ENCODE measurements at regions not wholly inside any gene's neighbourhood (a gene's known extent, or its start where the extent isn't known, plus 50 kb on each side); places are given as distances from the start of the nearest gene placed in this dataset.

DNA sequence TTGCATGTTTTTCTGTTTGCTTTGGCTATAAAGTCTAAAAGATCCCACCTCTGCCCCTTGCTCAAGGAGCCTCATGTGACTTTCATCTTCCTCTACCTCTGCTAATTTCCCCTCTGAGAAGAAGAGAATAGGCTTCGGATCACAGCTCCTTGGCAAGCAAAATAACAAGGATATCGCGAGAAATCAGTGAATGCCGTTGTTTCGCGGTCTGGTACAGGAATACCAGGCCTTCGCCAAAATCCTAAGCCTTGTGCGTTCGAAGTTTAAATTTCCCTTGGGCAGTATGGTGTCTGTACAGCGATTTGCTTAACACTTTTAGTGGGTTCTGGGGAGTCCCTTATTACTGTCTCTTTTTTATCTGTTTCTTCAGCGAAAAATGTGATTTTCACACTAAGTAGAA is 142.3 kb downstream of the IRF8 start:
- no peaks in the 10 kb centered on the region for H3K4me1 ChIP-seq
- DNase-seq, result no peak
- no peaks in the 10 kb centered on the region for H3K27me3 ChIP-seq
- no peak overlapping the region for H3K27ac ChIP-seq
- H3K9me3 ChIP-seq, result no peaks in the 10 kb centered on the region
- H3K36me3 ChIP-seq, result no peaks in the 10 kb centered on the region
- H3K9ac ChIP-seq (ENCODE audit: low read depth in 2 of 2, low read length in 2 of 2), result no peak overlapping the region
- TF ChIP-seq, protein P1, sequence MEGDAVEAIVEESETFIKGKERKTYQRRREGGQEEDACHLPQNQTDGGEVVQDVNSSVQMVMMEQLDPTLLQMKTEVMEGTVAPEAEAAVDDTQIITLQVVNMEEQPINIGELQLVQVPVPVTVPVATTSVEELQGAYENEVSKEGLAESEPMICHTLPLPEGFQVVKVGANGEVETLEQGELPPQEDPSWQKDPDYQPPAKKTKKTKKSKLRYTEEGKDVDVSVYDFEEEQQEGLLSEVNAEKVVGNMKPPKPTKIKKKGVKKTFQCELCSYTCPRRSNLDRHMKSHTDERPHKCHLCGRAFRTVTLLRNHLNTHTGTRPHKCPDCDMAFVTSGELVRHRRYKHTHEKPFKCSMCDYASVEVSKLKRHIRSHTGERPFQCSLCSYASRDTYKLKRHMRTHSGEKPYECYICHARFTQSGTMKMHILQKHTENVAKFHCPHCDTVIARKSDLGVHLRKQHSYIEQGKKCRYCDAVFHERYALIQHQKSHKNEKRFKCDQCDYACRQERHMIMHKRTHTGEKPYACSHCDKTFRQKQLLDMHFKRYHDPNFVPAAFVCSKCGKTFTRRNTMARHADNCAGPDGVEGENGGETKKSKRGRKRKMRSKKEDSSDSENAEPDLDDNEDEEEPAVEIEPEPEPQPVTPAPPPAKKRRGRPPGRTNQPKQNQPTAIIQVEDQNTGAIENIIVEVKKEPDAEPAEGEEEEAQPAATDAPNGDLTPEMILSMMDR (IDR thresholded peaks at IDR 0.05), result no peak
- H3K4me3 ChIP-seq, result no peak overlapping the region
- intact Hi-C loops (cut with DNase I), result no loop called here

- H3K9me3 ChIP-seq, result no peaks in the 10 kb centered on the region
- H3K4me1 ChIP-seq, result no peaks in the 10 kb centered on the region
- H3K4me3 ChIP-seq, result no peak overlapping the region
- H3K27ac ChIP-seq, result no peak overlapping the region
- no peak overlapping the region for H3K9ac ChIP-seq (ENCODE audit: low read depth in 2 of 2, low read length in 2 of 2)
- TF ChIP-seq, protein P1 (IDR thresholded peaks at IDR 0.05), result no peak
- DNase-seq, result no peak
- H3K36me3 ChIP-seq, result no peaks in the 10 kb centered on the region
- no peaks in the 10 kb centered on the region for H3K27me3 ChIP-seq
- intact Hi-C loops (cut with DNase I), result no loop called here
Measured at GRCh38 chr16:86041807-86042206, 142.8 kb downstream of the IRF8 start.

DNA sequence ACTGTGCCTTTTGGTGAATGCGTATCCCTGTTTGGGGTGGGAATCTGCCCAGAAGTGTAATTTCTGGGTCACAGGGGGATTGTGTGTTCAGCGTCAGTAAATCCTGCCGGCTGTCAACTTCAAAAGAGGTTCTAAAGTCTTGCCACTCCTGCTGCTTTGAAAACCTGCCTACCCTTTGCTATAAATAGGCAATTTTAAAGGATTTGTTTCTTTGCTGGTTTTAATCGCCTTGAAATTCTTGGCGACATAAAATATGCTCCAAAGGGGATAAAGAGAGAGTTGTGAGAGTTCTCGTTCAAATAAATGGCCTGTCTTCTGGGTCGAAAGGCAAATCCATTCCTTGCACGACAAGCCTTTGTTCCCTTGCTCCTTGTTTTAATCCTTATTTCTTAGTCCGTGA is 143.4 kb downstream of the IRF8 start:
- Histone ChIP-seq H3K9me3 (no peaks in the 10 kb centered on the region), H3K4me1 (no peaks in the 10 kb centered on the region), H3K9ac (ENCODE audit: low read depth in 2 of 2, low read length in 2 of 2) (no peak overlapping the region), H3K4me3 (no peak overlapping the region), H3K27me3 (no peaks in the 10 kb centered on the region), H3K27ac (no peak overlapping the region), H3K36me3 (no peaks in the 10 kb centered on the region)
- DNase-seq, result no peak
- TF ChIP-seq, protein P1 (IDR thresholded peaks at IDR 0.05), result no peak
- intact Hi-C loops (cut with DNase I), result no loop called here

GRCh38 chr16:86042996-86043725 is 144.2 kb downstream of the IRF8 start:
- TF ChIP-seq, protein P1 (IDR thresholded peaks at IDR 0.05), result no peak
- H3K9ac ChIP-seq (ENCODE audit: low read depth in 2 of 2, low read length in 2 of 2), result no peak overlapping the region
- H3K4me3 ChIP-seq, result no peak overlapping the region
- DNase-seq, result no peak
- no peaks in the 10 kb centered on the region for H3K9me3 ChIP-seq
- H3K36me3 ChIP-seq, result no peaks in the 10 kb centered on the region
- H3K27me3 ChIP-seq, result no peaks in the 10 kb centered on the region
- H3K27ac ChIP-seq, result no peak overlapping the region
- no peaks in the 10 kb centered on the region for H3K4me1 ChIP-seq
- intact Hi-C loops (cut with DNase I), result no loop called here

DNA sequence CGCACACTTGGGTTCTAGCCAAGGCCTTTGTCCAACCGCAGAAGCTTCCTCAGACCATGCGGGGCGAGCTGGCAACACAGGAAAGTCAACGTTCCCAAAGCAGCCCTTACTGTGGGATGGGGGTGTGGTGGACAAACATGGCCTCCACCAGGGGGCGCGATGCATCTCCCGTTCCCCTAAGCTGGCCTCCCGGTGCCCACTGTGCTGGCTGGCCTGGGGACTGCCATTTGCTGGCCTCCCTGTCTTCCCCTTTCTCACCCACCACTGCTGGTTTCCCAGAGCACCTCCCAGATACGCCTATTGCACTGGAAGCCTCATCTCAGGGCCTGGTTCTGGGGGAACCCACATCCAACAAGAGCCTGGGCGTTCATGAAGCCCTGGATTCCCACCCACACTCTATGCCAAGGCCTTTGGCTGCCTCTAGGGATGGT is 145.3 kb downstream of the IRF8 start:
- TF ChIP-seq, protein P1 (IDR thresholded peaks at IDR 0.05), result peak; percentile 23
- H3K27me3 ChIP-seq, result no peaks in the 10 kb centered on the region
- H3K9ac ChIP-seq (ENCODE audit: low read depth in 2 of 2, low read length in 2 of 2), result no peak overlapping the region
- no peak overlapping the region for H3K4me3 ChIP-seq
- no peaks in the 10 kb centered on the region for H3K4me1 ChIP-seq
- no peak overlapping the region for H3K27ac ChIP-seq
- intact Hi-C loops (cut with DNase I), result no loop called here
- DNase-seq, result no peak
- no peaks in the 10 kb centered on the region for H3K36me3 ChIP-seq
- H3K9me3 ChIP-seq, result no peaks in the 10 kb centered on the region

Measured in colonic mucosa (tissue), 4 donors.